ENCODE measurements at regions not wholly inside any gene's neighbourhood (a gene's known extent, or its start where the extent isn't known, plus 50 kb on each side); places are given as distances from the start of the nearest gene placed in this dataset.
"Not testable (repeated sequence)": the region's sequence is repeated elsewhere in the genome, so short reads cannot be mapped to it uniquely, and the experiment has no call there.

GRCh38 chr2:67904566-67904965, 158.2 kb downstream of the C1D start:
- Histone ChIP-seq H3F3A (ENCODE audit: insufficient read depth, low read length, poor library complexity, severe bottlenecking) (no peaks in the 10 kb centered on the region), H3K79me2 (replicated peaks; ENCODE audit: insufficient read depth, low read length) (no peaks in the 10 kb centered on the region), H3K27me3 (ENCODE audit: insufficient read depth, low read depth, low read length) (no peaks in the 10 kb centered on the region), H3K4me3 (ENCODE audit: low read length) (no peak overlapping the region), H4K20me1 (ENCODE audit: insufficient read depth) (no peaks in the 10 kb centered on the region), H3K9me2 (ENCODE audit: insufficient read depth, low read length) (no peaks in the 10 kb centered on the region), H3K4me2 (ENCODE audit: low read length) (no peak overlapping the region), H3K36me3 (ENCODE audit: insufficient read depth, low read length) (no peaks in the 10 kb centered on the region), H3K9me3 (ENCODE audit: low read length) (no peaks in the 10 kb centered on the region), H3K9ac (ENCODE audit: low read length) (no peak overlapping the region), H3K27ac (ENCODE audit: low read length) (no peak overlapping the region), H2AFZ (ENCODE audit: low read depth, low read length) (no peak overlapping the region)
- TF ChIP-seq REST (IDR thresholded peaks at IDR 0.05; ENCODE audit: borderline replicate concordance) (no peak), CTCF (IDR thresholded peaks at IDR 0.05; ENCODE audit: poor library complexity, severe bottlenecking) (no peak)

- no peak overlapping the region for H2AFZ ChIP-seq (ENCODE audit: low read depth, low read length)
- no peaks in the 10 kb centered on the region for H3K79me2 ChIP-seq (replicated peaks; ENCODE audit: insufficient read depth, low read length)
- no peaks in the 10 kb centered on the region for H3K36me3 ChIP-seq (ENCODE audit: insufficient read depth, low read length)
- H3K27me3 ChIP-seq (ENCODE audit: insufficient read depth, low read depth, low read length) = no peaks in the 10 kb centered on the region
- H3K27ac ChIP-seq (ENCODE audit: low read length) = no peak overlapping the region
- H3F3A ChIP-seq (ENCODE audit: insufficient read depth, low read length, poor library complexity, severe bottlenecking) = no peaks in the 10 kb centered on the region
- H3K9me3 ChIP-seq (ENCODE audit: low read length) = no peaks in the 10 kb centered on the region
- H3K9me2 ChIP-seq (ENCODE audit: insufficient read depth, low read length) = no peaks in the 10 kb centered on the region
- H3K4me2 ChIP-seq (ENCODE audit: low read length) = no peak overlapping the region
- H3K9ac ChIP-seq (ENCODE audit: low read length) = no peak overlapping the region
- H3K4me3 ChIP-seq (ENCODE audit: low read length) = no peak overlapping the region
- no peaks in the 10 kb centered on the region for H4K20me1 ChIP-seq (ENCODE audit: insufficient read depth)
- no peak for TF ChIP-seq REST (IDR thresholded peaks at IDR 0.05; ENCODE audit: borderline replicate concordance)
Measured at GRCh38 chr2:67904966-67905365, 157.8 kb downstream of the C1D start.

- not testable (repeated sequence) for H3K9me2 ChIP-seq (ENCODE audit: insufficient read depth, low read length); H2AFZ ChIP-seq (ENCODE audit: low read depth, low read length); H3K9ac ChIP-seq (ENCODE audit: low read length); H3K9me3 ChIP-seq (ENCODE audit: low read length); H3K79me2 ChIP-seq (replicated peaks; ENCODE audit: insufficient read depth, low read length); H3K36me3 ChIP-seq (ENCODE audit: insufficient read depth, low read length); H3K27ac ChIP-seq (ENCODE audit: low read length); H3F3A ChIP-seq (ENCODE audit: insufficient read depth, low read length, poor library complexity, severe bottlenecking); H3K4me2 ChIP-seq (ENCODE audit: low read length); H3K4me3 ChIP-seq (ENCODE audit: low read length); H3K27me3 ChIP-seq (ENCODE audit: insufficient read depth, low read depth, low read length); H4K20me1 ChIP-seq (ENCODE audit: insufficient read depth)
Measured at GRCh38 chr2:67906547-67906946, 156.3 kb downstream of the C1D start.

All from neural cell (in vitro differentiated cells).